ENCODE measurements at regions not wholly inside any gene's neighbourhood (a gene's known extent, or its start where the extent isn't known, plus 50 kb on each side); places are given as distances from the start of the nearest gene placed in this dataset.
"Not testable (repeated sequence)": the region's sequence is repeated elsewhere in the genome, so short reads cannot be mapped to it uniquely, and the experiment has no call there.

DNA sequence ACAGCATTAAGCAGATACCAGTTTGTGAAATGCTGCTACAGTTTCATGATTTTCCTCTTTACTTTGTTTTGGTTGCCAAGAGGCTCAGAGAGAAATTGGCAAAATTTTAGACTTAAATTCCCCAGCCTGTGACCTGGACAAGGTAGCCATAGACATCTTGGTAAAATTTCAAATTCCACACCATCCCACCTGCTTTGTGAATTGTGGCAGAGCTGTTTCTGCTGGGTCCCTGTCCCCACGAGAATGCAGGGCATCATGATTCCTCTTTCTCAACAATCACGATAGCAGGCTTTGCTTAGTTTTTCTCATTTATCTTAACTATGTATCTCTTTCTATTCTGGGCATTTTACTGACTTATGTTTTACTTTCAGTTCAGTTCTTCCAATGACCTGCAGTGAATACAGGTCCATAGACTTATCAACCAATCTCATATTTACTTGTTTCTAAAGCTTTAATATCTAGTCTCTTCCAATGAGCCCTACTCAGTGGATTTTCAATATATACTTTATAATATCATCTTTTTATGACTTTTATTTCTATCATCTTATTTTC lies 351.6 kb downstream of the SOCS6 start:
- DNase-seq, result no peak

DNA sequence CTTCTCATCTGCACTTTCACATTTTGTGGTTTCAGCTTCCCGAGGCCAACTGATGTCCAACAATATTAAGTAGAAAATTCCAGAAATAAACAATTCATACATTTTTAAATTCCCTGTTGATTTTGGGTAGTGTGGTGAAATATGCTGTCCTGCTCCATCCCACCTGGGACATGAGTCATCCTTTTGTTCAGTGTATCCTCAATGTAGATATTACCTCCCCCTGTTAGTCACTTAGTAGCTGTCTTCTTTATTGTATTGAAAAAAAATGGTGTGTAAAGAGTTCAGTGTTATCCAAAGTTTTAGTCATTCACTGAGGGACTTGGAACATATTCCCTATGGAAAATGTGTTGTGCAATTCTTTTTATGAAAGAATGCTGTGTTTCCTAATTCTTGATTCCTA lies 348.1 kb downstream of the SOCS6 start:
- DNase-seq, result no peak

- DNase-seq, result no peak
Measured at GRCh38 chr18:70634576-70635147, 345.8 kb downstream of the SOCS6 start.

GRCh38 chr18:70627182-70627802 lies 338.4 kb downstream of the SOCS6 start:
- DNase-seq, result no peak

GRCh38 chr18:70622622-70623419 lies 334.0 kb downstream of the SOCS6 start:
- DNase-seq, result no peak

DNA sequence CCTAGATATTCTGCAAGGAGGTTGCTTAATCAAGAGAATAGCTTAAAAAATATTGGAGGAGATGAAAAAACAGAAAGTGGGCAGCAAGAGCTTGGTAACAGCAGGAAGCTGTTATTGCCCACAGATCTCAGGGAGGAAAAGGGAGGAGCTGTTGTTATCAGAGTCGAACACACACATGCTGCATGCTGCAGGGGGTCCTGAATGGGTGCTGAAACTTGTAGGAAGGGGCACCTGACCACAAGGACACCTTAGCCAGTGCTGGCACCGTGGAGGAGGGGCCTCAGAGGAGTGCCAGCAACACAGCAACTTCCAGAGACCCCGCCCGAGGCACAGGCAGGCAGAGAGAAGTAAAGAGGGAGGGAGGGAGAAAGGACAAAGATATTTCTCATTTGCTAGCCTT lies 332.9 kb downstream of the SOCS6 start:
- peak in 1 of 3 experiments; percentile 49 for DNase-seq

DNA sequence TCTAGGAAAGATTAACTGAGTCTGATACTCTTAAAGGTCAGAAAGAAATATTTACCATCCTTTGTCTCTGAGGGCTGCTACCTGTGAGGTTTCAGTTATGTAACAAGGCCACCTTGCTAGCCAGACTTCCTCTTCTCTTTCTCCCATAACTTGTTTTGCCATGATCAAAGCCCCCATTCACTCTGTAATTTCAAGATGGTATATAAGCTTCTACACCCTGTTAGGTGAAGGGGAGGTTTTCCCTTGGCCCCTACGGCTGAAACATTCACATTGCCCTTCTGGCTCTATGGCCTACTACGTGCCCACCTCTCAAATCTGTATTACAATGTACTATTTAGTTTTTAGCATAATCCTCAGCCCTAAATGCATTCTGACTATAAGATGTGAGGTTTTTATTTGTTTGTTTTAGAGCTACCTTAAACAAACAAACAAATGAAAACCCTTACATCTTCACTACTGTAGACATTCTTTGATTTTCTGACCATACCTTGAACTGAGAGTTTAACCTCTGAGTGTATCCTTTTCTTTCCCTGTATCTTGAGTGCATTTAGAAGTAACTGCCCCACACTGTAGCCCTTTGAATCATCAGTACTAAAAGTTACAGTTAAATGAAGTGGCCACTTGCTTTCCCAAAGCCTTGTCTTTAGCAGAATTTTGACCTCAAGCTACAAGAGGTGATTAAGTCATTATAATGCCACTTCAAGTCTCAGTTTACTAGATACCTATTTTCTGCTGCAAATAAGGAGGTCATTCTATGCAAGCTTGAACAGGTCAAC lies 332.2 kb downstream of the SOCS6 start:
- DNase-seq, result peak in 1 of 3 experiments; percentile 49

GRCh38 chr18:70617020-70617763 lies 328.3 kb downstream of the SOCS6 start:
- DNase-seq, result no peak

DNA sequence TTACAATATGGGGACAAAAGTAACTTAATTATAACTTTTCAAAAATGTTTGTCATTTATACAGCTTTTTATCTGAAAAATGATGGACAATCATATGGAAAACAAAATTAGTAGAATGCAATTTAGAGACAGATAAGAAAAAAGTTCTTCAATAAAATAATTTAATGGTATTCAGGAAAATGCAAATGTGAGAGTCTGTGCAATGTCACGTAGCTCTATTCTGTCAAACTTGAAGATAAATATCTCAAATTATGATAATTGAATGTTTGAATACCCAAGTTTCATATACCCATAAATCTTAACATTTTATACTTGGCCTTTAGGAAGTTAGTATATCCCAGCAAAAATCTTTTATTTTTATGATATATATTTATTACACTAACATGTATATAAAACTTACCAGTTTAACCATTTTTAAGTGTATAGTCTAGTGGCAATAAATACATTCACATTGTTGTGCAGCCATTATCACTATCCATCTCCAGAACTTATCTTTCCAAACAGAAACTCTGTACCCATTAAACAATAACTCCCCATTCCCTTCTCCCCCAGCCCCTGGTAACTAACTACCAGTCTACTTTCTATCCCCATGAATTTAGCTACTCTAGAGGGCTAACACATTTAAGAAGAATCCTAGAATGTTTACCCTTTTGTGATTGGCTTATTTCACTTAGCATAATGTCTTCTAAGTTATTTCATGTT lies 311.5 kb downstream of the SOCS6 start:
- DNase-seq, result no peak

DNA sequence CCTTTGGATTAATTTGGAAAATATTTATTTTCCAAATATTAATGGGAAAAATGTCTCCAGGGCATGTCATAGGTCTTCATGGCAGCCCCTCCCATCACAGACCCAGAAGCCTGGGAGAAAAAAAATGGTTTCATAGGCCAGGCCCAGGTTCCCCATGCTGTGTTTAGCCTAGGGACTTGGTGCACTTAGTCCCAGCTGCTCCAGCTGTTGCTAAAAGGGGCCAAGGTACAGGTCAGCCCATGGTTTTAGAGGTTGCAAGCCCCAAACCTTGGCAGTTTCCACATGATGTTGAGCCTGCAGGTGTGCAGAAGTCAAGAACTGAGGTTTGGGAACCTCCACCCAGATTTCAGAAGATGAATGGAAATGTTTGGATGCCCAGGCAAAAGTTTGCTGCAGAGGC lies 309.6 kb downstream of the SOCS6 start:
- no peak for DNase-seq

GRCh38 chr18:70582981-70583380 lies 294.1 kb downstream of the SOCS6 start:
- no peak for DNase-seq

DNA sequence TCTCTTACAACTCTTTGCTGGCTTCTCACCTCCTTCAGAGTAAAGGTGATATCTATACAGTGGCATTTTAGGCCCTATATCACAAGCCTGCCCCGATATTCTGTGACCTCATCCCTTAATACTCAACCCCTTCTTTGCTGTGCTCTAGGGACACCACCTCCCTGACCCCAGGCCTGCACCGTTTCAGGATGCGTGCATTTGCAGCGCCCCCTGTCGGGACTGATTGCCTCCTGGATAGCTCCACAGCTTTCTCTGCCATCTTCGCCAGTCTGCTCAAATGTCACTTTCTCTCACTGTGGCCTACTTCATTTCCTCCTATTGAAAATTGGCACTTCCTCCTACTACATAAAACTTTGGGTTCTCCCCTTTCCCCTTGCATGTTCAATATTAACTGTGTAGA lies 289.6 kb downstream of the SOCS6 start:
- DNase-seq, result no peak

- DNase-seq, result no peak
Measured at GRCh38 chr18:70577023-70577420, 288.2 kb downstream of the SOCS6 start.

- no peak for DNase-seq
Measured at GRCh38 chr18:70576276-70577022, 287.6 kb downstream of the SOCS6 start.

DNA sequence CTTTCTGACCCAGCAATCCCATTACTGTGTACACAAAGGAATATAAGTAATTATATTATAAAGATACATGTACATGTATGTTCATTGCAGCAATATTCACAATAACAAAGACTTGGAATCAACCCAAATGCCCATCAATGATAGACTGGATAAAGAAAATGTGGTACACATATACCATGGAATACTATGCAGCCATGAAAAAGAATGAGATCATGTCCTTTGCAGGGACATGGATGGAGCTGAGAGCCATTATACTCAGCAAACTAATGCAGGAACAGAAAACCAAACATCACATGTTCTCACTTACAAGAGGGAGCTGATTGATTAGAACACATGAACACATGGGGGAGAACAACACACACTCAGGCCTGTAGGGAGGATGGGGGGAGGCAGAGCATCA lies 286.1 kb downstream of the SOCS6 start:
- DNase-seq, result not testable (repeated sequence)

- not testable (repeated sequence) for DNase-seq
Measured at GRCh38 chr18:70569647-70570046, 280.8 kb downstream of the SOCS6 start.

- no peak for DNase-seq
Measured at GRCh38 chr18:70559446-70559845, 270.6 kb downstream of the SOCS6 start.

DNA sequence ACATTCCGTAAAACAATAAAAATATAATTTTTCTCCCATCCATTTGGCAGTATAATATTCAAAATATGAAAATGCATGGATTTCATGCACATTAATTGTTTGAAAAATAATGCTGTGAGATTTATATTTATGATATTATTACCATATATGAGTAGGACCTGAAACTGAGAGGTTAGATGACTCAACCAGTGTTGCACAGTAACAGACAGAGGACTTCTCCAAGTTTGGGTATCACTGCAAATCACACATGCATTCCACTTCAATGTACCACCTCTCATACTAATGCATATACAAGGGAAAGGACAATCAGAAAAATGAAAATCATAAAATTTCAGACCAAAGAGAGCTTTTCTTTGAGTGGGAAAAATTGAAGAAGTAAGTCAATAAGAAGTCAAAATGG lies 269.5 kb downstream of the SOCS6 start:
- no peak for DNase-seq

- DNase-seq, result peak in 2 of 3 experiments; percentile 60 to 92
Measured at GRCh38 chr18:70554854-70555445, 266.1 kb downstream of the SOCS6 start.

- DNase-seq, result peak in 2 of 3 experiments; percentile 66 to 88
Measured at GRCh38 chr18:70553936-70554260, 265.1 kb downstream of the SOCS6 start.
